ENCODE measurements at regions not wholly inside any gene's neighbourhood (a gene's known extent, or its start where the extent isn't known, plus 50 kb on each side); places are given as distances from the start of the nearest gene placed in this dataset.
"Not testable (repeated sequence)": the region's sequence is repeated elsewhere in the genome, so short reads cannot be mapped to it uniquely, and the experiment has no call there.

DNA sequence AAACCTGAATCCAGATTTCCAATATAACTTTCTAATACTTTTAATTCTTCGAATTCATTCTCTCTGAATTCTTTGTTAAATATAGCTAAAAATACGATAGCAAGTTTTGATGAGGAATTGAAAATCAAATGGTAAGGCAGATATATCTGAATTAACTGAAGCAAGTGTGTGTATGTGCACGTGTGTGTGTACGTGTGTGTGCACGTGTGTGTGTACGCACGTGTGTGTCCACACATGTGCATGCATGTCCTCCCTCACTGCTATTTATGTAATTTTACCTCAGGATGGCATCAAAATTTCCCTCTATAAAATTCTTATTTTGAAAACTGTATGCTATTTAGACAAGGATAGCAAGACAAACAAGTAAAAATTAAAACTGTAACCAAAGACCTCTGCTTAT is 961.3 kb upstream of the CNTN5 start:
- Histone ChIP-seq H3K36me3 (no peaks in the 10 kb centered on the region), H3K4me1 (no peaks in the 10 kb centered on the region), H3K9me3 (no peaks in the 10 kb centered on the region), H3K4me3 (ENCODE audit: low read depth, low read length) (no peak overlapping the region), H3K27me3 (no peaks in the 10 kb centered on the region)
- TF ChIP-seq, protein P1, sequence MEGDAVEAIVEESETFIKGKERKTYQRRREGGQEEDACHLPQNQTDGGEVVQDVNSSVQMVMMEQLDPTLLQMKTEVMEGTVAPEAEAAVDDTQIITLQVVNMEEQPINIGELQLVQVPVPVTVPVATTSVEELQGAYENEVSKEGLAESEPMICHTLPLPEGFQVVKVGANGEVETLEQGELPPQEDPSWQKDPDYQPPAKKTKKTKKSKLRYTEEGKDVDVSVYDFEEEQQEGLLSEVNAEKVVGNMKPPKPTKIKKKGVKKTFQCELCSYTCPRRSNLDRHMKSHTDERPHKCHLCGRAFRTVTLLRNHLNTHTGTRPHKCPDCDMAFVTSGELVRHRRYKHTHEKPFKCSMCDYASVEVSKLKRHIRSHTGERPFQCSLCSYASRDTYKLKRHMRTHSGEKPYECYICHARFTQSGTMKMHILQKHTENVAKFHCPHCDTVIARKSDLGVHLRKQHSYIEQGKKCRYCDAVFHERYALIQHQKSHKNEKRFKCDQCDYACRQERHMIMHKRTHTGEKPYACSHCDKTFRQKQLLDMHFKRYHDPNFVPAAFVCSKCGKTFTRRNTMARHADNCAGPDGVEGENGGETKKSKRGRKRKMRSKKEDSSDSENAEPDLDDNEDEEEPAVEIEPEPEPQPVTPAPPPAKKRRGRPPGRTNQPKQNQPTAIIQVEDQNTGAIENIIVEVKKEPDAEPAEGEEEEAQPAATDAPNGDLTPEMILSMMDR (IDR thresholded peaks at IDR 0.05; ENCODE audit: low read depth, low read length) = no peak
- DNase-seq = no peak

DNA sequence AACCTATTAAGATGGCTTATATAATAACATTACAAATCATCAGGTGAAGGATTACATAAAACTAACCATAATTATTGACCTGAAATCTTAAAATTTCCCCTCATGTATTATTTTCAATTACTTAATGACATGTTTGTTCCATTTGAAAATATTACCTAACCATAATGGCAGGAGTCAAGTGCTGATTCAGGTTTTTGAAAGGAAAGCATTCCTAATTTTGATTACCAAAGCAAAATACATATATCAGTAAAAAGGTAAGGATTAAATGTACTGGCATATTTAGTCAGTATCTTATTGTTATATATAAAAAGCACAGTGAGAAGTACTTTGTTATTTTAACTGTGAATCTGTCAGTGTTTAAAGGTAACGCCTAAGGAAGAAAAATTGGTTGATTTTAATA is 960.0 kb upstream of the CNTN5 start:
- H3K4me1 ChIP-seq = no peaks in the 10 kb centered on the region
- H3K27me3 ChIP-seq = no peaks in the 10 kb centered on the region
- H3K9me3 ChIP-seq = no peaks in the 10 kb centered on the region
- DNase-seq = no peak
- H3K36me3 ChIP-seq = no peaks in the 10 kb centered on the region
- TF ChIP-seq, protein P1 (IDR thresholded peaks at IDR 0.05; ENCODE audit: low read depth, low read length) = no peak
- no peak overlapping the region for H3K4me3 ChIP-seq (ENCODE audit: low read depth, low read length)

DNA sequence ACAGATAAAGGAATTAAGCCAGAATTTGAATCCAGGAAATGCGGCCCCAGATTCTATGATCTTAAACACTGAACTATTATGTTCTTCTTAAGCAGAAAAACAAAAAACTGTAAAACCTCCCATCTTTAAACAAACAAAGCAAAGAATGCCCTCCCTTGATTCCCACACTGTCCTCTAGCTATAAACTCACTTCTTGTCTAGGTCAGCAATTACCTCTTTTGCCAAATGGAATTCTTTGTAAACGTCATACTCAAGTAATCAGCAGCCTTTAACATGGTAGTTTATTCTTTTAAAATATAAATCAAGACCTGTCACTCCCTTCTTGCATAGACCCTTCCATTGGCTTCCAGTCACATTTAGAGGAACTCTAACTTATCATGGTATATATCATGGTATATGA is 958.9 kb upstream of the CNTN5 start:
- H3K4me3 ChIP-seq (ENCODE audit: low read depth, low read length) = no peak overlapping the region
- TF ChIP-seq, protein P1 (IDR thresholded peaks at IDR 0.05; ENCODE audit: low read depth, low read length) = no peak

DNA sequence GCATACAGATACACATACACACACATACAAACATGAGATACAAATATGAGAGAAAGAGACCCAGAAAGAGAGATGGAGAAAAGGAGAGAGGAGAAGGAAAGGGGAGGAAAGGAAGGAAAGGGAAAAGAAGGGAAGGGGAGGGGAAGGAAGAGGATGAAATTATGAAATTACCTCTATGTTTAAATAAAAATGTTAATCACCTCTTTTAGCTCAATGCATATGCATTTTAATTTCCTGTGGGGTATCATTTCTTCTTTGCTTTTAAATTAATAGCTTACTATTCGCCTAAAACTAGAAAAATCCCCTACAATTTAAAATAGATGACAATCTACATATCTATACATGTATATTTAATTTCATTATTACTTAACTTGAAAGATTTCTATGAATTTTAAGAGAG is 958.0 kb upstream of the CNTN5 start:
- H3K9me3 ChIP-seq = no peaks in the 10 kb centered on the region
- no peaks in the 10 kb centered on the region for H3K4me1 ChIP-seq
- H3K27me3 ChIP-seq = no peaks in the 10 kb centered on the region
- H3K36me3 ChIP-seq = no peaks in the 10 kb centered on the region
- TF ChIP-seq, protein P1 (IDR thresholded peaks at IDR 0.05; ENCODE audit: low read depth, low read length) = no peak
- DNase-seq = no peak
- H3K4me3 ChIP-seq (ENCODE audit: low read depth, low read length) = no peak overlapping the region

More for the DNA sequence above, 958.9 kb upstream of the CNTN5 start:
- DNase-seq = no peak
- no peaks in the 10 kb centered on the region for H3K27me3 ChIP-seq
- H3K4me1 ChIP-seq = no peaks in the 10 kb centered on the region
- H3K36me3 ChIP-seq = no peaks in the 10 kb centered on the region
- H3K9me3 ChIP-seq = no peaks in the 10 kb centered on the region

DNA sequence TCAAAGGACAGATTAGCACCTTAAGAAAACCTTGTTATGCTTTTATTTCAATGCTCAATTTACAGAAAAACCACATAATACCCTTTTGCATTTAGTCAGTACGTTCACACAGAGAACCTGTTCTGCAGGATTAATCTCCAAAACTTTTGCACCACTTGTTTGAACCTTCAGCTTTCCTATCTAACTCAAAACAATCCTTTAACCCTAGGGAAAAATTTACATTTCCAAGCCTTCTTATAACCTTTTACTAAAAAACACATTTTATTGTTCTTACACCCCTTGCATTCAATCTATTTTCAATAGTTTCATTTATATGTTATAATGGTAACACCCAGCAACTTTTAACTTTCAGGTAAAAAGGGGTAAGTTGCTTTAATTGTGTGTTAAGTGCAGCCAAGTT is 952.5 kb upstream of the CNTN5 start:
- Histone ChIP-seq H3K27me3 (no peaks in the 10 kb centered on the region), H3K4me3 (ENCODE audit: low read depth, low read length) (no peak overlapping the region), H3K36me3 (no peaks in the 10 kb centered on the region), H3K4me1 (no peaks in the 10 kb centered on the region), H3K9me3 (no peaks in the 10 kb centered on the region)
- TF ChIP-seq, protein P1 (IDR thresholded peaks at IDR 0.05; ENCODE audit: low read depth, low read length) = no peak
- no peak for DNase-seq

DNA sequence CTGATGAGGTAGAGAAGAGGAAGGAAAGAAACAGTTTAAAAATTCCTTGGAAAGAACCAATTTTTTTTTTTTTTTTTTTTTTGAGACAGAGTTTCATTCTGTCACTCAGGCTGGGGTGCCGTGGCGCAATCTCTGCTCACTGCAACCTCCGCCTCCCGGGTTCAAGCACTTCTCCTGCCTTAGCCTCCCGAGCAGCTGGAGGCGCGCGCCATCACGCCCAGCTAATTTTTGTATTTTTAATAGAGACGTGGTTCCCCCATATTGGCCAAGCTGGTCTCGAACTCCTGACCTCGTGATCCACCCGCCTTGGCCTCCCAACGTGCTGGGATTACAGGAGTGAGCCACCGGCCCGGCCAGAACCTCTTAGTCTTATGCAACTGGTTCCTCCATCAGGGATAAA is 951.6 kb upstream of the CNTN5 start:
- DNase-seq; H3K4me1 ChIP-seq; H3K36me3 ChIP-seq; H3K27me3 ChIP-seq; H3K4me3 ChIP-seq (ENCODE audit: low read depth, low read length); H3K9me3 ChIP-seq: not testable (repeated sequence)

DNA sequence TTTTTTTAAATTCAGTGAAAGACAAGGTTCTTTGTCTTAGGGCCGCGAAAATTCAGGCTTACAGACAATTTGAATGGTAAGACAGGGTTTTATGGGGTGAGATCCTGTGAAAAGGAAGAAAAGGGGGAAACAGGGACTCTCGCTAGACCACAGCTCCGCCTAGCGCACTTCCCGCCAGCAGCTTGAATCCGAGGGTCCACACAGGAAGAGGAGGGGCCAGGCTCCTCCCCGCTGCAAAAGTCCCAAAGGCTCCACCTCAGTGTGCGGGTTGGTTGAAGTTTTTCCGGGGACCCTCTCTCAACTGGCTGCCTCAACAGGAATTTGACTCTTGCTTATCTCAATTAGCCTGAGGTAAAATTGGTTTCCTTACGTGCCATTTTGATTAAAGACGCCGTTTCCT is 950.9 kb upstream of the CNTN5 start:
- H3K9me3 ChIP-seq = no peaks in the 10 kb centered on the region
- DNase-seq = no peak
- H3K4me3 ChIP-seq (ENCODE audit: low read depth, low read length) = no peak overlapping the region
- H3K36me3 ChIP-seq = no peaks in the 10 kb centered on the region
- no peaks in the 10 kb centered on the region for H3K27me3 ChIP-seq
- no peaks in the 10 kb centered on the region for H3K4me1 ChIP-seq
- TF ChIP-seq, protein P1 (IDR thresholded peaks at IDR 0.05; ENCODE audit: low read depth, low read length) = no peak

All from BE2C (cell line).